ENCODE measurements at regions not wholly inside any gene's neighbourhood (a gene's known extent, or its start where the extent isn't known, plus 50 kb on each side); places are given as distances from the start of the nearest gene placed in this dataset.
"Not testable (repeated sequence)": the region's sequence is repeated elsewhere in the genome, so short reads cannot be mapped to it uniquely, and the experiment has no call there.

DNA sequence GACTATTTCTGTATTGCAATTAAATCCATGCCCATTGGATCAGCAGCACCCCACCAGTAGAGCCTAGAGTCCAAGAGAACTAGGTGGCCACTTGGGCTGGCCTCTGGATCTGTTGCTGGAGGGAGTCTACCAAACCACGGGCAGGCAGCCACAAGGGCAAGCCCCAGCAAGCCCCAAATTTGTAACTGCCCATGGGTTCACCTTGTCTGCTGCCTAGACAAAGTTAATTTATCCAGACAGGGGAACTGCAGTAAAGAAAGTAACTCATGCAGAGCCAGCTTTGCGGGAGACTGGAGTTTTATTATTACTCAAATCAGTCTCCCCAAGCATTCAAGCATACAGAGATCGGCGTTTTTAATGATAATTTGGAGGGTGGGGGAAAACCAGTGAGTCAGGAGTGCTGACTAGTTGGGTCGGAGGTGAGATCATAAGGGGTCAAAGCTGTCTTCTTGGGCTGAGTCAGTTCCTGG, 74.0 kb upstream of the TERB2 start:
- no peaks in the 10 kb centered on the region for H3K9me3 ChIP-seq
- WGBS, 3 donors = 66 to 82% (median 67%) methylated on average over 5 of the region's 5 CpGs
- no peak overlapping the region for H3K4me3 ChIP-seq
- H3K36me3 ChIP-seq = no peaks in the 10 kb centered on the region
- TF ChIP-seq EP300 (IDR thresholded peaks at IDR 0.05) (no peak), POLR2A (IDR thresholded peaks at IDR 0.05) (no peak)
- TF ChIP-seq, protein P1, sequence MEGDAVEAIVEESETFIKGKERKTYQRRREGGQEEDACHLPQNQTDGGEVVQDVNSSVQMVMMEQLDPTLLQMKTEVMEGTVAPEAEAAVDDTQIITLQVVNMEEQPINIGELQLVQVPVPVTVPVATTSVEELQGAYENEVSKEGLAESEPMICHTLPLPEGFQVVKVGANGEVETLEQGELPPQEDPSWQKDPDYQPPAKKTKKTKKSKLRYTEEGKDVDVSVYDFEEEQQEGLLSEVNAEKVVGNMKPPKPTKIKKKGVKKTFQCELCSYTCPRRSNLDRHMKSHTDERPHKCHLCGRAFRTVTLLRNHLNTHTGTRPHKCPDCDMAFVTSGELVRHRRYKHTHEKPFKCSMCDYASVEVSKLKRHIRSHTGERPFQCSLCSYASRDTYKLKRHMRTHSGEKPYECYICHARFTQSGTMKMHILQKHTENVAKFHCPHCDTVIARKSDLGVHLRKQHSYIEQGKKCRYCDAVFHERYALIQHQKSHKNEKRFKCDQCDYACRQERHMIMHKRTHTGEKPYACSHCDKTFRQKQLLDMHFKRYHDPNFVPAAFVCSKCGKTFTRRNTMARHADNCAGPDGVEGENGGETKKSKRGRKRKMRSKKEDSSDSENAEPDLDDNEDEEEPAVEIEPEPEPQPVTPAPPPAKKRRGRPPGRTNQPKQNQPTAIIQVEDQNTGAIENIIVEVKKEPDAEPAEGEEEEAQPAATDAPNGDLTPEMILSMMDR (IDR thresholded peaks at IDR 0.05) = no peak
- H3K27ac ChIP-seq = no peak overlapping the region
- DNase-seq = no peak
- no peaks in the 10 kb centered on the region for H3K4me1 ChIP-seq (ENCODE audit: insufficient read depth)
- no peaks in the 10 kb centered on the region for H3K27me3 ChIP-seq
- intact Hi-C loops (cut with DNase I) = no loop called here

- DNase-seq = no peak
- WGBS, 3 donors = 89 to 99% (median 92%) methylated on average over 5 of the region's 5 CpGs
- TF ChIP-seq EP300 (IDR thresholded peaks at IDR 0.05) (no peak), POLR2A (IDR thresholded peaks at IDR 0.05) (no peak)
- TF ChIP-seq, protein P1 (IDR thresholded peaks at IDR 0.05) = no peak
- no peak overlapping the region for H3K4me3 ChIP-seq
- no peak overlapping the region for H3K27ac ChIP-seq
- no peaks in the 10 kb centered on the region for H3K27me3 ChIP-seq
- no peaks in the 10 kb centered on the region for H3K4me1 ChIP-seq (ENCODE audit: insufficient read depth)
- intact Hi-C loops (cut with DNase I) = no loop called here
- no peaks in the 10 kb centered on the region for H3K36me3 ChIP-seq
- no peaks in the 10 kb centered on the region for H3K9me3 ChIP-seq
Observed at GRCh38 chr15:44883199-44883877, 73.1 kb upstream of the TERB2 start.

GRCh38 chr15:44898890-44899651, 57.4 kb upstream of the TERB2 start:
- H3K27ac ChIP-seq; H3K4me3 ChIP-seq; H3K27me3 ChIP-seq; intact Hi-C loops (cut with DNase I); H3K4me1 ChIP-seq (ENCODE audit: insufficient read depth); DNase-seq; H3K9me3 ChIP-seq; H3K36me3 ChIP-seq: not testable (repeated sequence)
- 80 to 90% (median 83%) methylated on average over 1 to 3 of the region's 4 CpGs for WGBS, 3 donors

DNA sequence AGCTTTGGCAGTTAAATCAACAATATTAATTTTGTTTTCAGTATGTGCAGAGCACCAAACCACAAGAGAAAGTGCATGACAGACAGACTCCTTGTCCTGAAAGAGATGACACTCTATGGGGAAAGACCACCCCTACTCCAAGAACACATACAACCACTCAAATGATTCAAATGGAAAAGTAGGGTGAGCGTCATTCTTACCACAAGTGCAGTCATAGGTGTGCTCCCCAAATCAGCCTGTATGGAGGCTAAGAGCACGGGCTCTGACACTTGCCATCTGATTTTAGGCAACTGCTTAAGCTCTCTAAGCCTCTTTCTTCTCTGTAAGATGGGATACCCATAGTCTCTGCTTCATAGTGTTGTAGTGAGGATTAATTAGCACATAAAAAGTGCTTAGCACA, 56.7 kb upstream of the TERB2 start:
- H3K9me3 ChIP-seq; intact Hi-C loops (cut with DNase I); H3K27ac ChIP-seq; H3K36me3 ChIP-seq; H3K27me3 ChIP-seq; DNase-seq; H3K4me3 ChIP-seq; H3K4me1 ChIP-seq (ENCODE audit: insufficient read depth): not testable (repeated sequence)
- 60 to 85% (median 67%) methylated on average over 1 to 2 of the region's 2 CpGs for WGBS, 3 donors

GRCh38 chr15:44900796-44901195, 55.7 kb upstream of the TERB2 start:
- 53 to 70% (median 68%) methylated on average over 2 of the region's 2 CpGs for WGBS, 3 donors
- H3K9me3 ChIP-seq; H3K36me3 ChIP-seq; H3K27ac ChIP-seq; H3K4me3 ChIP-seq; intact Hi-C loops (cut with DNase I); DNase-seq; H3K4me1 ChIP-seq (ENCODE audit: insufficient read depth); H3K27me3 ChIP-seq: not testable (repeated sequence)

GRCh38 chr15:44903281-44903680, 53.2 kb upstream of the TERB2 start:
- H3K36me3 ChIP-seq; H3K9me3 ChIP-seq; intact Hi-C loops (cut with DNase I); H3K27me3 ChIP-seq; H3K4me1 ChIP-seq (ENCODE audit: insufficient read depth); DNase-seq; H3K27ac ChIP-seq; H3K4me3 ChIP-seq: not testable (repeated sequence)
- WGBS, 3 donors = 55 to 68% (median 59%) methylated on average over 1 of the region's 1 CpG

DNA sequence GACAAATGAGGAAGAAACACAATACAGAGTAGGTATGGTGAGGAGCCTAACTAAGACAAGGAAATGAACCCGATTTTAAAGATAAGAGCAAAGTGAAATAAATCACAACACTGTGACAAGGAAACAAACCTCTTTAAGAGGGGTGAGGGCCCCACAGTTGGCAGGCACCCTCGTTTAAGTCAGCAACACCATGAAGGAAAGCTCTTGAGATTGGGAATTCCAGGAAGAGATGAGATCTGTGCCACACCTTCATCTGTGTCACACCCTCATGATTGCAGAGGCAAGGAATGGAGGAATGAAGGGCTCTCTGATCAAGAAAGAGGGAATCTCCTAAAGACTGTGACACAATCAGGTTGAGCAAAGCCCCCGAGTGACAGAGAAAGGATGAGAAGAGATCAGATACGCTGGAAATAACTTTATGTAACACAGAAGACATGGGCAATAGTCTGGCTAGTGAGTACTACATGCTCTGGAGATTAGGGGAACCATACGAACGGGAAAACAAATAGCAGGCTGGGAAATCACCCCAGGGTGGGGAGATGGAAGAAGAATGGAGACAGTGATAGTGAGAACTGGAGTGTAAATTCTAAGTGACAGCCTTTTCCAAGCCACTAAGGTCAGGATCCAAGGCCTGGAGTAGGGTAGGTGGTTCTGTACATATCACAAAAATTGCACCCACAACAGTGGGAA, 51.7 kb upstream of the TERB2 start:
- intact Hi-C loops (cut with DNase I) = not testable (repeated sequence)
- 52 to 62% (median 60%) methylated on average over 6 of the region's 6 CpGs for WGBS, 3 donors

More for the DNA sequence above, 51.7 kb upstream of the TERB2 start:
- H3K4me1 ChIP-seq (ENCODE audit: insufficient read depth); H3K9me3 ChIP-seq; H3K27me3 ChIP-seq; DNase-seq; H3K4me3 ChIP-seq; H3K36me3 ChIP-seq; H3K27ac ChIP-seq: not testable (repeated sequence)
